ENCODE measurements at regions not wholly inside any gene's neighbourhood (a gene's known extent, or its start where the extent isn't known, plus 50 kb on each side); places are given as distances from the start of the nearest gene placed in this dataset.

DNA sequence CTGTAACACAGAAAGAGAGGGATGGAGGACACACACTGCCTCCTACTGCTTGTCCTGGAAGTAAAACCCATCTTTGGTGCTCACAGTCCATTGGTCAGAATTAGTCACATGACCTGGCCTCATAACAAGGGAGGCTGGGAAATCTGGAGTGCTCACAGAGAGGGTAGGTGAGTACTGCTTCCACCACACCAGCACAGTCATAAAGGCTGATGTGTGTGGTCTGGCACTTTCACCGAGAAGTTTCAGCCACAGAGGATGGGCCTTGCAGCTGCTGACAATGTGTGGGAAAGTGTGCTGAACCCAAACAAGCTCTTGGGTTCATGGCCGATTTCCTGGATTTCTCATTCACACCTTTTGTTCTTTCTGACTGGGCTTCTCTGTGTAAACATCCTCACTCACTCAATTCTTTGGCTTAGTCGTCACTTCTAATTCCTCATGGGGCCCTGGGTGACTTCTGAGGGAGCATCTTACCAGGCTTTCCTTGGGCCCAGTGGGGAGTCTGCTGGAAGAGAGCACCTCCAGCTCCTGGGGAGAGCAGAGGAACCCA is 100.7 kb downstream of the ASB7 start:
- no peak for DNase-seq

DNA sequence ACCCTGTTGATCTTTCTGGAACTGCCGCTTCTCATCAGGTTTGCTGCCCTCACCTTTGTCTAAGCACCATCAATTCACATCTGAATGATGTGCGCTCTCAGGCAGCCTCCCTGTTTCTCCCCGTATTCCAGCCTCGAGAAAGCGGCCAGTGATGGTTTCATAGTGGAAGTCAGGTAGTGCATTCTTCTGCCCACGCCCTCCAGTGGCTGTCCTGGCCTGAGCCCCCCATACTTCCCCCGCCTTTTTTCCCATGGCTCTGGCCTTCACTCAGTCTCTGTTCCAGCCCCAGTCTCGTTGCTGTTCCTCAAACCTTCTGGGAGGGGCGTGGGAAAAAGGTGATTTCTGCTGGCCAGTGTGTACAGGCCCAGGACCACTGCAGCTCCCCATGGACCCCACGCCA is 101.3 kb downstream of the ASB7 start:
- no peak for DNase-seq

DNA sequence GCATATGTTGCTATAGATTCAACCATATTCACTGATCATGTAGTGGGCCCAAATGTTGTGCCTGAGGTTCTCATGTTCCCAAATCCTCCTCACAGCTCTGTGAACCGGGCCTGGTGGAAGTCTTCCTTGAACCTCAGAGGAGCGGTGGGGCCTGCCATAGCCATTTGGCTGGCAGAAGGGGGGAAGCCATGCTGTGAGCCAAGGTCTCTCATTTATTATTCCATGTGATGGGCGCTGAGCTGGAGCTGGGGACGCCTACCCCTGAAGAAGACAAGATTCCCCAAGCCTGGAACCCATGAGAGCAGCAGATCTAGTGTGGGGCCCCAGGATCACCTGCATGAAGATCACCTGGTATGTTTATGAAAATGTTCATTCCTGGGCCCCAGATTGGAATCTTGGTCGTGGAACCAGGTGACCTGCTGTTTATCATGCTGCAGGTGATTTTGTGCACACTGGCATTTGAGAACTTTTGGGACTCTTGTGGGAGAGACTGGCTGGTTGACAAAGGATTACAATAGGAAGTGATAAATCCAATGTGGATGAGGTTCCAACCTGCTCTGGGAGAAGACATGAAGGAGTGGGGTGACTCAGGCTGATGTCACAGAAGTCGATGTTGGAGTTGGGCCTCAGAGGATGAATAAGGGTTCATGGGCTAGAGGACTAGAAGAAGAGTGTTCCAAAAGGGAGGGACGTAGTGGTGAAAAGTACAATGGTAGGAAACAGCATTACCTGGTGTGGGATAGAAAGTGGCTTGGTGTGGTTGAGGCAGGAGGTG is 102.1 kb downstream of the ASB7 start:
- DNase-seq: no peak

DNA sequence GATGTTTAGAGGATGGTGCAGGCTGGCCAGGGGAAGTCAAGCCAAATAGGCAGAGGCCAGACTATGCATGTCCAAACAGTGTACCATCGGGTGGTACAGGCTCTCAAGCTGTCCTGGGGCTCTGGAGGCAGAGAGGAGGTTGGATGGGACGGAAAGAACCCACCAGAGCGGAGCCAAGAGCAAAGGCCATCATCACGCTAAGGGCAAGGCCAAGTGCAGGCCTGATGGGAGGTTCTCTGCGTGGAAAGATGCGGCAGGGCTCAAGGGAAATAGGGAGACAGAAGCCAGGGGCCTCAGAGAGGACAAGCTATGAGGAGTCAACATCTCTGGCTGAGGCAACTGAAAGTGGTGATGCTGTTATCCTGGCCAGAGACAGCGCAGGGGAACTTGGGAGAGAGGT is 102.7 kb downstream of the ASB7 start:
- DNase-seq: no peak

DNA sequence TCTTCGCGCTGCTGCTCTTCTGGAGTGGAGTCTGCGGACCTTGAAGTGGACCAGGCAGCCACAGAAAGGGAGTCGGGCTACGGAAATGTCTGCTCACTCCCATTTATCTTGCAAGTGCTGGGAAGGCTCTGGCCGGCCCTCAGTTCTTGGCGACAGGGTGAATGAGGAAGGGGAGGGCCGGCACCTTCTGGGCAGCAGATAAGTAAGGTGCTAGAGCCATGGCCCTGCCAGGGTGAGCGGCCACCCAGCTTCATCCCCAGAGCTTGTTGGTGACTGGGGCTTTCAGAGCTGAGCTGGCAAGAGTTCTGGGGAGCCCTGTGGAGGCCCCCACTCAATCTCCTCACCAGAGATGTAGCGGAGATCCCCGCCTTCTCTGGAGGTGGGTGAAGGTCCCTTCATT is 103.5 kb downstream of the ASB7 start:
- no peak for DNase-seq

DNA sequence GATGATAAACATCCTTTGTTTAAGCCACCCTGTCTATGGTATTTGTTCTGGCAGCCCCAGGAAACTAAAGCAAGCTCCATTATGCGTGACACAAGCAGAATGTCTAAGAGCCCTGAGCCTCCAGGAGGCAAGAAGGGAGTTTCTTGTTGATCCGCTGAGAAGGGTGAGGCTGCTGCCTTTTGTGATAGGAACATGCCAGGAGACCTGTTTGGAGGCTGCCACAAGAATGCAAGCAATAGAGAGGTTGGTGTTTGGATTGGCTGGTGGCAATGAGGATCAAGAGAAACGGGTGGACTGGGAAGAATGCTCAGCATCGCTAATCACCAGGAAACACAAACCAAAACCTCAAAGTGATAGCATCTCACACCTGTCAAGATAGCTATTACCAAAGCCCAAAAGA is 104.8 kb downstream of the ASB7 start:
- DNase-seq: no peak

DNA sequence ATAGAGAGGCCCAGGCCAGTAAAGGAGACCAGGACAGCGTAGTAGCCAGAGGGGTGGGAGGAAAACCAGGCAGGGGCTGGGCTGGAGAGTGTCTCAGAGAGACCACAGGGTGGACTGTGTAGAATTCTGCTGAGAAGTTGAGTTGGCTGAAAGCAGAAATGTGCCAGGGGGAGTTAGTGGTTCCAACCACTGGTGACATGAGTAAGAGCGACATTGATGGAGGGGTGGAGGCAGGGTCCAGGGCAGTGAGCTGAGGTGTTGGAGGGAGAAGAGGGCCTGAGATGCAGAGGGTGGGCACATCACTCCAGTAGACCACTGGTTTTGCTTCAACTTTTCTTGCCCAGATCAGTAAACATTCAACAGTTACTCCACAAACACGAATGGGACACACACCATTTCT is 106.5 kb downstream of the ASB7 start:
- DNase-seq: no peak

DNA sequence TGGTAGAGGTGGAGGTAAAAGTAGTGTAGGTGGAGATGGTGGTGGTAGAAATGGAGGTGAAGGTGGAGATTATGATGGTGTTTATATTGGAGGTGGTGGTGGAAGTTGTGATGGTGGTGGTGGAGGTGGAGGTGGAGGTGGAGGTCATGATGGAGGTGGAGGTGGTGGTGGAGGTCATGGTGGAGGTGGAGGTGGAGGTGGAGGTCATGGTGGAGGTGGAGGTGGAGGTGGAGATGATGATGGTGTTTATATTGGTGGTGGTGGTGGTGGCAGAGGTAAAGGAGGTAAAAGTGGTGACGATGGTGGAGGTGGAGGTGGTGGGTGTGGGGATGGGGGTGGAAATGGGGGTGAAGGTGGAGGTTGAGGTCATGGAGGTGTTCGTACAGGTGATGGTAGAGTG is 107.8 kb downstream of the ASB7 start:
- no peak for DNase-seq

DNA sequence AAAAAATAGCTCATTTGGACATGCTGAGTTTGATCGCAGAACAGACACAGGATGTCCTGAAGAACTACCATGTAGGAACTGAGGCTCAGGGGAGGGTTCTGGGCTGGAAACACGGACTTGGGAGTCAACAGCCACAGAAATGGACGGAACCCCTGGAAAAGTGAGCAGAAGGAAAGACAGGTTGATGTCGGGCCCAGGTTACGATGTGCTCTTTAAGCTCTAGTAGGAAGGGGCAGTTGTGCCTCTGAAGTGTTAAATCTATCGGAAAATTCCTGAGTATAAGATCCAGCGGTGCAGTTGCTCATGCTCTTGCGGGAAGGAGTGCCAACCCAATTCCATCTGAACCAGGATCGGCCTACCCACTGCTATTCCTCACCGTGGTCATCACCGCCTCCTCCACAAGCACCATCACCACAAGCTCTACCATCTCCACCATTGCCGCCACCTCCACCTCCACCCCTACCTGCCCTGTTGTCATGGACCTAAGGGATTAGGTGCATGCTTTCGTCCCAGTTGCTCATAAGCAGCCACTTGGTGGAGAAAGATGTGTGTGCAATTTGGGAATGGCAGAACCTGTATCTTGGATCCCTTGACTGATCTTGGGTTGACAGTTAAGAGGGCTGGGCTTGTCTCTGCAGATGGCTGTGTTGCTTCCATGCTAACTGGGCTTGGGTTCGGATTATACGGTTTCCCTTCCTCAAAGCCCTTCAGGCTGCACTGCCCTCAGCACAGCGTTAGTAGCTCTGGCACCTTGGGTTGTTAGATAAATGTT is 108.5 kb downstream of the ASB7 start:
- DNase-seq: no peak

DNA sequence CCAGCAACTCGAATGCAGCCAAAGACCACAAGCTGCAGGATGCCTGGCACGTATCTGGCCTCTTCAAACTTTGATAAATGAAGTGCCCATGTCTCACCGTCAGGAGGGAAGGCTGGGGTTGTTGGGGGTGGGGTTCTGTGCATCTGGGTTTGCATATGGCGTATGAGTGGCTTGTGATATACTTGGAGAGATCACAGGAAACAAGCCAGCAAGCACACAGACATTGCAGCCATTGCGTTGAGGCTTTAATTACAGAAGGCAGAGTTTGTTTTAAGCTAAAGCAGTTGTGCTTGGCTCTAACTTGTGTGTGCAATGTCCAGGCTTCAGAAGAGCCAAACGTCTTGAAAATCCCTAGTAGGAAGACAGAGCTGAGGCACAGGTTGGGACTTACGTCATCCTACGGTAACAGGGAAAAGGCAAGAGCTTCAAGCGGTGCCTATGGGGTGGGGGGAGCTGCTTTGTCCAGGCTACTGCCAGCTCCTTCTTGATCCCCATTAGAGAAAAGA is 109.2 kb downstream of the ASB7 start:
- DNase-seq: no peak

DNA sequence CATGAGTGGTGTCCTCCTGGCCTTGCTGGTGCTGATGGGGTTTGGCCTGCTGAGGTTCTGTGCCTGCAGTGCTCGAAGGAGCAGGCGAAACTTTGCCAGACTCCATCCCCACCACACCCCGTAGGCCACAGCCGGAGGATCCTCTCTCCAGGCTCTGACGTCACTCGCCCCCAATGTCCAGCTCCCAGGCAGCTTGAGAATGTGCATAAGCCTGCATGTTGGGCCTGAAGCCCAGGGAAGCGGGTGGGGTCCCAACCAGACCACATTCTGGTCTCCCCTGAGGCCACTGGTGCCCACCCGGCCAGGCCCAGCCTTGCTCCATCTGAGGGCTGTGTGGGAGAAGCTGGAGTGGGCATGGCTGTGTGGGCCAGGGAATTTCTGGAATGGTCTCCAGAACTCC is 109.8 kb downstream of the ASB7 start:
- no peak for DNase-seq

DNA sequence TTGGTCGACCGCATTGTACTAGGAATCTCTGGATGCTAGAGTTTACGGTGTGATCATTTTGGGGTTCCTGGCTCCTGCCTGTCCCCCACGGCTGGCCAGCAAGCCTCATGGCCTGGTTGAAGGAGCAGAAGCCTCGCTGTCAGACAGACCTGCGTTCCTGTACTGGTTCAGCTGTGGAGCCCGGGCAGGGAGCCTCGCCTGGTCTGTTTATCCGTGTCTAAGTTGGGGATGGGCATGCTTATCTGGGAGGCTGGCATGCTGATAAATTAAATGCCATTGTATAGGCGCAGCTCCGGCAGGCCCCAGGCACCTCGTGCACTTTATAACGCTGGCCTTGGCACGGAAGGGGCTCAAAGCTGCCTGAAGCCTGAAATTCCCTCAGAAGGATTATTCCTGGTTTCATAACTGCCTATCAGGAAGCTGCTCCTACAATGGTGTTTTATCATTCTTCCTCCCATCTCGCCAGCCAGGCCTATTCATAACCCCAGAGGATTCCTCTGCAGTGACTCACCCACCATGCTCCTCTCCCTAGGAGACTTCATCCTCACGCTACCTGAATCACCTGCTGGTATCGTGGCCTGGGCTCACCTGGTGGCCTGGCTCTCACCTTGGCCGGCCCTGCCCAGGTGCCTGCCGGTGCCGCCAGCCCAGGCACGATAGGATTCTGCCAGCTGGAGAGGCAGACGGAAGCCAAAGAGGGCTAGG is 110.9 kb downstream of the ASB7 start:
- DNase-seq: no peak

DNA sequence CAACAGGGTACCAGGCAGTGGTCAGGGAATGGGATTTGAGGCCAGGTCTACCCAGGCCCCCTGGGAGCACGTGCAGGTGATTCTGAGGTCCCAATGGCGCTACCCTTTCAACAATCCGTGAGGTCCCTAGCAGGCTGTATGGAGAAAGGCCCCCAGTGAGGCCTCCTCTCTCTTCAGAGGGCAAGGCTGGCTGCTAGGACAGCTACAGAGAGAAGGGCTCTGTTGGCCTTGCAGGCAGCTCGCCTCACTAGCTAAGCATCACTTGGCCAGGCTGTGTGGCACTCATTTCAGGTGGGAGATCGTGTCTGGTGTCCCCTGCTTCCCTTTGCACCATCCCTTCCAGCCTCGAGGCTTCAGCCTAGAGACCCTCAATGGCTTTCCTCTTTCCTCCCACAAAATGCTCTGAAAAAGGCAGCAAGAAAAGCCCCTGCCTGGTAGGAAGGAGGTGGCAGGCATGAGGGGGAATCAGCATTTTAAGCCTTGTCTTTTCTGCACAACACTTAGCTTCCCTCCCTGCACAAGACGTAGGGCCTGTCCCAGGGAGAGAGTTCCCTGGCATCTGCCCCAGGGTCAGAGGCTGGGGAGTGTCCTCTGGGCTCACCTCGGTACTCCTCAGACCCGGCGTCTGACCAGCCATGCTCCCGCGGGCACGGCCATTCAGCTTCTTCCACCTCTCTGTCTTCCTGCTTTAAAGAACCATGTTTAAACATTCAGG is 111.8 kb downstream of the ASB7 start:
- DNase-seq: no peak

DNA sequence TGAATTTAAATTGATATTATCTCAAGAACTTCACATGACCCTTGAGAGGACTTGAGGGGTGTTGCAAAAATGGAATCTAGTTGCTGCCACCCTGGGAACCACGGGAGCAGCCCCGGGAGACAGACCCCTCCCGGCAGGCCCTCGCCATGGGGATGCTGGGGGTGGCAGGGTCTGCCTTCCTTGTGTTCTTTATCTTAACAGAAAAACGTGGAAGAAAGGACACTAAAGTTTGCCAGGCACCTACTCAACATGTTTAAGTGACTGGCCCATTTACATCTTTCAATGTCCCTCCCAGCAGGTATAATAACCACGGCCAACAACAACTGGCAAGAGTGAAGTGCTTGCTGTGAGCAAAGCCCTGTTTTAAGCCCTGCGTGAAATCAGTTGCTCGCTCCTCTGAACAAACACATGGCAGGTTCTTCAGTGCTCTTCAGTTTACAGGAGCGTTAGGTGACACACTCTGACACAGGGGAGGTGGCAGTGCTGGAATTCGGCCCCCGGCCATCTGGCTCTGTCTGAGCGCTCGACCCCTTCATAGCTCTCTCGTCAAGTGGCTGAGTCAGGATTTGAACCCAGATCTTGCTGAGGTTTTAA is 112.5 kb downstream of the ASB7 start:
- DNase-seq: no peak

DNA sequence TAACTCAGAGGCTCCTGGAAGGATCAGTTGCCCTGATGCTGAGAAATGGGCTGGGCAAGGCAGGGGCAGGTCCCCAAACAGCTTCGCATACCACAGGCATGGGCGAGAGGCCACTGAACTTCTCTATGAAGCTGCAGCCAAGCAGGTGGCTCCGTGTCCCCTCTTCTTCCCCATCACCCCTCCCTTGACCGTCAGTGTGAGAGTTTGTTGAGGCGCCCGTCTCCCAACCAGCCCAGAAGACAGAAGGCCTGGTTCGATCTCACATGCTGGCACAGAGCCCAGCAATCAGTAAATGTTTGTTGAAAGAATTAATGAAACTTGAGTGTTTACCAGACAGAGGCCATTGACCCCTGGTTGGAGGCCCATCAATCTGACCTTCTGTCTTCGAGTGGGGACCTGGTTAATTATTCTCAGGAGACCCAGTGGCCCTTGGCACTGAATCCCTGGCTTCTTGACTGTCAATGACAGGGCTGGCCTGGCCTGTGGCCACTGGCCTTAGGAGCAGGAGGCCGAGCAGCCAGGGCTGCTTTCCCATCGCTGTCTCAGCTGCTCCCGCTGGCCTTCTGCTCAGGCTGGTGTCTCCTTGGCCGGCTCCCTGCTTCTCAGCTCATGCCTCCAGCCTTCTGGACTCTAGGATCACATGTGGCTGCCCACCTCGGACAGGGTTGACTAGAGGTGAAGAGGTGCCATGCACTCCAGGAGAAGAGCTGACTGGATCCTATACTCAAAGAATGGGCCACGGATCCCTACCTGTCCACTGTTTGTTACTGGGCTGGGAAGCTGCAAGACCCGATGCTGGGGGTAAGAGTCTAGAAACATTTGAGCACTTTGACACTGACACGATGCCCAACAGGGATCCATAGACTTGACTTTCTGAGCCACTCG is 113.4 kb downstream of the ASB7 start:
- DNase-seq: peak; percentile 27 to 37

DNA sequence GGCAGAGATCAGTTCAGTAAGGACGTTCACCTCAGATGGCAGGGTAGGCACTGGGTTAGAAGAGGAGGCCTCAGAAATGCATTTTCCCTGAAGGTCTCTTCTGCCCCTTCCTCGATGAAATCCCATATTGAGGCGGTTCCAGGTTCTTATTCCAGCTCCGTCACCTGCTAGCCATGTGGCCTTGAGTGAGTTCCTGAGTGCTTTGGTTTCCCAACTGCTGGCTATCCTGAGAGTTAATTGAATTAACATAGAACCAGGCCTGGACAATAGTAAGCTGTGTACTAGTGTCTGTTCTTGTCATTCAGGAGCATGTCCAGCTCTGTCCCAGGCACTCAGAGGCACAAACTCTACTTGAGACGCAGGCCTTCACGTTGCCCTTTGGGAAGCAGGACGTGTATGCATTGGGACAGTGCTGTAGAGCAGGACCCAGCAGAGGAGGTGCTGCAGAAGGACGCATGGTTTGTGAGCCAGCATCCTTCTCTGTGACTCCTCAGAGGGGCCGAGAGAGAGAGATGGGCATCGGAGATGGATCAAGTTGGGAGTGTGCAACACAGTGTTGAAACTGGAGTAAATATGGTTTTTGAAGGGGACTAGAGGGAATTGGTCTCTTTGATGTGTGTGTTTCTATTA is 114.2 kb downstream of the ASB7 start:
- DNase-seq: no peak

DNA sequence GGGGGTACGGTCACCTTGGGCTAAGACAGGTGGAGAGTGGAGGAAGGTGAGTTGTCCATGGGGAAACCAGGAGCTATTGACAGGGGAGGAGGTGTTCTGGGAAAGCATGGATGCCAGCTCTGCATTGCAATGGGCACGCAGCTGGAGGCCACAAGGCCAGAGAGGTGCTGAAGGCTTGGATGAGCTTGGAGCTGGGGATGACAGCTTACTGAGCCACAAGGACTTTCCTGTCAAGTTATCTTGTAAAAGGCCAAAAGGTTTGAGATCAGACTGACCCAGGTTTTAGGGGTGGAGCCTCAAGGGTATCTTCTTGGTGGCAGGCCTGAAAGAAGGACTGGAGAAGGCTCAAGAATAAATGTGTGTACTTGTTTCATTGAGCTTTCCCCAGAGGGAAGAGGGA is 115.2 kb downstream of the ASB7 start:
- no peak for DNase-seq

DNA sequence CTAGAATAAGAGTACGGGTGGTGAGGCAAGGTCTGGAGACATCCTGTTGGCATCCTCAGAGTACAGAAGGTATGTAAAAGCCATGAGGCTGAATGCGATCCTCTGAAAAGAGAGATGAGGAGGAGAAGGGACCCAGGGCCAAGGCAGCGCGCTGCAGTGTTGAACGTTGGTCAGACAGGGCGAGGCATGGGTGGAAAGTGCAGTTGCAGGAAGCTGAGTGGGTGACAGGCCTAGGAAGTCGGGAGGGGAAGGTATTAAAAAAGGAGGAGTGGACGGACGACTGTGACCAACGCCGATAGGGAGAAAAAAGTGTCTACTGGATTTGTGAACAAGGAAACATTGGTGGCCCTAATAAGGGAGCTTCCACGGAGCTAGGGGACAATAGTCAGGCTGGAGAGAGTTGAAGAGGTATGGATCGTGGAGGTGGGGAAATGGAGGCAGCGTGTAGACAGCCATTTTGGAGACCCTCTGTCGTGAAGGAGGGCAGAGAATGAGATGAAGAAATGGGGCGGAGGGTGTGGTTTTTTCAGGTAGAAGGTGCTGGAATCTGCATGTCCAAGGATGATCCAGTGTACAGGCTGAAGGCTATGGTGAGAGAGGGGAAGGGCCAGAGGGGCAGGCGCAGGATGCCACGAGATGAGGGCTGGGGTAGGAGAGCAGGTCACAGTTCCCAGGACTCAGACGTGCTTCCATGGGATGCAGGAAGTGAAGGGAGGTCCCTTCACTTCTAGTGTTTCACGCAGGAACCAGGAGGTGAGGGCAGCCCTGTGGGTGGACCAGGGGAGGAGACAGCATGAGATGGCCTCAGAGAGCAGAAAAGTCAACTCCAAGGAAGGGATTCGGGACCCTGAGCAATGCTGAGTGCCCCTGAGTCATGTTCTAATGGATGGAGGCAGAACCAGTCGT is 115.9 kb downstream of the ASB7 start:
- no peak for DNase-seq

DNA sequence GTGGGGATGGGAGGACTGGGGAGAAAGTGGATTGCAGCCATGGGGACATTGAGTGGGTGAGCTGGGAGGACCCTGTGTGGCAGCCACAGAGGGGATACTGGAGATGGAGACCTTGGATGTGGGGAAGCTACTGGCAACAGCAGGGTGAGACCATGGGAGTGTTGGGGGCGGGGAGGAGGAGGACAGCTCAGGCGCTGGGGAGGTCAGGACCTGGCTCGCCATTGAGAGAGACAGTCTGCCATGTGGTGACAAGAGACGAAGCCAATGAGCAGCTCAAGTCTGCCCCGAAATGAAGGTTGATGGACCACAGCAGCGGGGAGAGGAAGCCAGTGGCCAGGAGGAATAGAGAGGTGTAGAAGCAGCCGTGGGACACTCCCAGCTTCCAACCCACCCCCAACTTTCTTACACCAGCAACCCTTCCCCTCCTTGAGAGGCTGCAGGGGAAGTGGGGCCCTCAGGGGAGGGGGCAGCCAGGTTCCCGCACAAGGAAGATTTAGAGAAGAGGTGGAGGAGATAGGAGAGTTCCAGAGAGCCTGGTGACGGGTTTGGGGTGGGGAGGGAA is 118.1 kb downstream of the ASB7 start:
- DNase-seq: no peak
